Liver (tissue), 3 donors: ENCODE measurements at regions not wholly inside any gene's neighbourhood (a gene's known extent, or its start where the extent isn't known, plus 50 kb on each side); places are given as distances from the start of the nearest gene placed in this dataset.

Experiments used
- ATF3 ChIP-seq: IDR thresholded peaks from 2 replicates; pipeline ENCODE4 v1.6.1; 2016; ENCODE audit warnings: antibody characterized with exemption
- CTCF ChIP-seq: fragments of 150-350 bp; IDR thresholded peaks from 2 replicates; pipeline ENCODE4 v1.5.1; 2017; ENCODE audit warnings: improper control_type of control experiment, low read depth, low read length; ENCODE audit not compliant: missing input control
- FOXA1 ChIP-seq: IDR thresholded peaks from 2 replicates; pipeline ENCODE4 v1.6.1; 2016; ENCODE audit warnings: antibody characterized with exemption
- GABPA ChIP-seq, 2 donors: IDR thresholded peaks in 1 of 2; conservative IDR thresholded peaks in 1 of 2; 2 replicates each; pipeline ENCODE4 v1.6.1; 2016; ENCODE audit warnings: antibody characterized with exemption in 2 of 2, mild to moderate bottlenecking in 1 of 2, moderate library complexity in 1 of 2
- HNF4G ChIP-seq: IDR thresholded peaks from 2 replicates; pipeline ENCODE4 v1.6.1; 2016; ENCODE audit warnings: antibody characterized with exemption
- JUND ChIP-seq, 2 donors: IDR thresholded peaks; 2 replicates each; pipeline ENCODE4 v1.6.1; 2016; ENCODE audit warnings: antibody characterized with exemption in 2 of 2
- MAX ChIP-seq: IDR thresholded peaks from 2 replicates; pipeline ENCODE4 v1.6.1; 2016; ENCODE audit warnings: antibody characterized with exemption
- RAD21 ChIP-seq, 2 donors: IDR thresholded peaks; 2 replicates each; pipeline ENCODE4 v1.6.1; 2016; ENCODE audit warnings: antibody characterized with exemption in 2 of 2, mild to moderate bottlenecking in 2 of 2
- REST ChIP-seq: IDR thresholded peaks from 2 replicates; pipeline ENCODE4 v1.6.1; 2016; ENCODE audit warnings: antibody characterized with exemption, mild to moderate bottlenecking
- RXRA ChIP-seq, 2 donors: IDR thresholded peaks; 2 replicates each; pipeline ENCODE4 v1.6.1; 2017 to 2018; ENCODE audit warnings: antibody characterized with exemption in 2 of 2, mild to moderate bottlenecking in 1 of 2
- SP1 ChIP-seq: IDR thresholded peaks from 2 replicates; pipeline ENCODE4 v1.6.1; 2018; ENCODE audit warnings: antibody characterized with exemption, mild to moderate bottlenecking
- ZBTB33 ChIP-seq: IDR thresholded peaks from 2 replicates; pipeline ENCODE4 v1.6.1; 2016; ENCODE audit warnings: antibody characterized with exemption
- donor health status: healthy.
- donor health status: healthy.

- TF ChIP-seq CTCF: no peak
- TF ChIP-seq MAX: no peak
- no peak for TF ChIP-seq FOXA1
- no peak for TF ChIP-seq HNF4G
- no peak for TF ChIP-seq SP1
- TF ChIP-seq JUND (IDR thresholded peaks at IDR 0.05): no peak
- no peak for TF ChIP-seq GABPA (IDR thresholded peaks at IDR 0.05 in 1 of 2, conservative IDR thresholded peaks at IDR 0.05 in 1 of 2)
- TF ChIP-seq ZBTB33: no peak
- TF ChIP-seq REST: no peak
- TF ChIP-seq RAD21 (IDR thresholded peaks at IDR 0.05): no peak
- no peak for TF ChIP-seq ATF3
- TF ChIP-seq RXRA (IDR thresholded peaks at IDR 0.05): no peak
Observed at GRCh38 chr21:19684328-19684727, 1280.7 kb upstream of the TMPRSS15 start.
